HG03039 (cell line): ENCODE measurements at regions not wholly inside any gene's neighbourhood (a gene's known extent, or its start where the extent isn't known, plus 50 kb on each side); places are given as distances from the start of the nearest gene placed in this dataset.

ENCODE experiments used
- ATAC-seq: cut with Tn5 transposase; IDR thresholded peaks from one replicate; pipeline ENCODE4 v1.9.1; 2021; ENCODE audit warnings: mild to moderate bottlenecking, moderate library complexity; ENCODE audit not compliant: unreplicated experiment

DNA sequence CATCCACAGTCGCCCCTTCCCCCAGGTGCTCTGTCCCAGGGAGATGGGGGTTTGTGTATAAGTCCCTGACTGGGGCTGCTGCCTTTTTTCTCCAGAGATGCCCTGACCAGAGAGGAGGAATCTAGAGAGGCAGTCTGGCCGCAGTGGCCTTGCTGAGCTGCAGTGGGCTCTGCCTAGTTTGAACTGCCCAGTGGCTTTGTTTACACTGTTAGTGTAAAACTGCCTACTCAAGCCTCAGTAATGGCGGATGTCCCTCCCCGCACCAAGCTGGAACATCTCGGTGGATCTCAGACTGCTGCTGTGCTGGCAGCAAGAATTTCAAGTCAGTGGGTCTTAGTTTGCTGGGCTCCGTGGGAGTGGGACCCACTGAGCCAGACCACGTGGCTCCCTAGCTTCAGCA is 102.6 kb upstream of the GIMD1 start:
- ATAC-seq, result no peak

DNA sequence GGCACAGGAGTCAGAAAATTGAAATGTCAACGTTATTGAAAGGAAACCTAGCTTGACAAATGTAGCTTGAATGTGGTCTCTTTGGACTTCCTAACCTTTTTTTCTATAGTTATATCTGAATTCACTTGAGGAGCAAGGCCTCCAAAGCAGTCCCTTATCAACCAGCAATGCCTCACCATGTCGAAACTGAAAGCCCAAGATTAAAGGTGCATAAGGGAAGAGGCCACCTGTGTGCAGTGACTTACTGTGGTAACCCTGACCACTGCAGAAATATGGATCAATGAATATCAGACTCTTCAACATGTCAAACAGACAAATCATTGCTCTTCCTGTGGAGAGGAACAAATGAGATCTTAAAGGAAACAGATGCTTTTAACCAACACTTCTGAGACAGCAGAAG is 95.0 kb upstream of the GIMD1 start:
- ATAC-seq, result no peak

DNA sequence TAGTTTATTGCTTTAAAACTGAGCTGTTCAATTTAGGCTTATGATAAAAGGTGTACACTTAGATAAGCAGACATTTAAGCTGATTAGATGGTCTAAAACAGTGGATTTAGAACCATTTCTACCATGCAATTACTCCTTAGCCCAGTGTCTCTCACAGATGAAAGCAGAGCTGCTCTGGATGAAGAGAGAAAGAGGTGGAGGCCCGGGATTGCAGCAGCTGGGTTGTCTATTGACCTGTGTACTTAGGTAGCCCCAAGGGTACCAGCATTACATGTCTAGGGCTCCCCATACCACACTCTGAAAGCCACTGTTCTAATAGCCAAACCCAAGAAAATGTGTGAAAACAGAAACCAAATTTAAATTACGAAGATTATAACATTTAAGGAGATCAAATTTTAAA is 86.0 kb upstream of the GIMD1 start:
- ATAC-seq, result no peak

DNA sequence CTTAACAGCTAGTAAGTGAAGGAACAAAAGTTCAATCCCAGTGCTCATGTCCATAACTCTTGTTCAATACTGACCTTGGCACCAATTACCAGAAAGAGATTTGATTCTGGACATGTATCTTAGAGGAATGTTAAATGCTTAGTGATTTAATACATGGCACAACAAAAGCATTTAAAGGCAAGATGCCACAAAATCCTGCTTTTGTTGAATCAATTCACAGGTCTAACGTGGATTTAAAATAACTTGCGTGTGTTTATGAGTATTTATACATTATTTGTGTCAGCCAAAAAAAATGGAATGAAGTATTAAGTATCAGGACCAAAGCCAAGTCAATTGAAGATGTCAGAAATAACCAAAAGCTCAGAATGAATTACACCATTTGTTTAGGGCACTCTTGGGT is 85.4 kb upstream of the GIMD1 start:
- no peak for ATAC-seq

DNA sequence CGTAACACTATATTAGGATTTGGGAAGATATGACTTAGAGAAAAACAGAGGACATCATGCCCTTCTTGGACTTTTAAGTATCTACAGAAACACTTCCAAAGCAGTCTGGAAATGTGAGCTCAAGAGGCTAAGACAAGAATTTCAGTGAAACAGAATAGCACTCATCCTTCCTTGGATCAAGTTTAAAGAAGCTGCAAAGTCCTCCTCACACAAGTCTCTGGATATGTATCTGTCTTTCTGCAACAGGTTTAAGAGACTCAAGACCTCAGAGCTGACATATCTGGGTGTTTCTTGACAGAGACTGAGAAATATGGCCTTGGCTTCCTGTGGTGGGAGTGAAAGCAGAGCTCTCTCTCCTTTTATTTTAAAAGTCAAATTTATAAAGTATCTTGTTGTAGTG is 82.5 kb upstream of the GIMD1 start:
- no peak for ATAC-seq

DNA sequence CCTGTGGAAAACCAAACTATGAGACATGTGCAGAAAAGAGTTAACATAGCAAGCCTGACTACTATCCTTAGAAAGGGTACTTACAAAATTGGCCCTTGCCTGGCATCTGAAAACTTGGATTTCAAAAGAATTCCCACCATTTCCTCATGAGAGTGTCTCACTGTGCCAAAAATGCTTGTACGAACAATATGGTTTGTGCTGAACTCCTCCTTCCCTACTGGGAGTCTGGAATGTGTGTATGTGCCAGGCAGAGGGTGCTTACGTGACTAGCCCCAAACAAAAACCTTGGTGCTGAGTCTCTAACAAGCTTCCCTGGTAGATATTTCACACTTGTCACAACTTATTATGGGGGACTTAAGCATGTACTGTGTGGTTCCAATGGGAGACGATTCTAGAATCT is 81.7 kb upstream of the GIMD1 start:
- ATAC-seq, result no peak

DNA sequence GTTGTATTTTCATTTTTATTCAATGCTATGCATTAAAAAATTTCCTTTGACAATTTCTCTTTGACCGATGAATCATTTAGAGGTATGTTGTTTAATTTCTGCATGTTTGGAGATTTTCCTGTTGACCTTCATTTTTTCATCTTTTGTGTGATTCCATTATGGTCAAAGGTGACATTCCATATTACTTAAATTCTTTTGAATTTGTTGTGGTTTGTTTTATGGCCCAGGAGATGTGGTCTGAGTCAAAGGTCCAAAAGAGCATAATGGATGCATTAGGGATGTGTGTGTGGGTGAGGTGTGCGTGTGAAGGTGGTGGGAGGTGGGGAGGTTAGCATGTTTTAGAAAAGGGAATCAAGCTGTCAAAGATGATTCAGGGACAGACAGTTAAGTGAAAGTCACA is 76.0 kb upstream of the GIMD1 start:
- no peak for ATAC-seq

DNA sequence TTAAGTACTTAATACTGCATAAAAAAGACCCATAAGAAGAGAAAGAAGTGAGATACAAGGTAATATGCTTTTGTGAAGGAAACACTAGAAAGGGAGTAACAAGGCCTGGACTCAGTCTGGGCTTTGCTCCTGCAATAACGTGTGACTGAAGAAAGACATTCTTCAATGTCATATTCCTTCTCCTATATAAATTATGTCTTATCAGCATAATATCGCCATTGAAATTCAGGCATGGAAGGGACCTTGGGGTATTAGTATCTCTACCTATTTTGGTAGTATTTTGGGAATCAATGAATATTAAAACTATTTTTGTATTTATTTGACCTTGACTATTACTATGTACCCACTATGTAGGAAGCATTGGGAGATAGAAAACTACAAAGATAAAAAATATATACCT is 62.2 kb upstream of the GIMD1 start:
- no peak for ATAC-seq

DNA sequence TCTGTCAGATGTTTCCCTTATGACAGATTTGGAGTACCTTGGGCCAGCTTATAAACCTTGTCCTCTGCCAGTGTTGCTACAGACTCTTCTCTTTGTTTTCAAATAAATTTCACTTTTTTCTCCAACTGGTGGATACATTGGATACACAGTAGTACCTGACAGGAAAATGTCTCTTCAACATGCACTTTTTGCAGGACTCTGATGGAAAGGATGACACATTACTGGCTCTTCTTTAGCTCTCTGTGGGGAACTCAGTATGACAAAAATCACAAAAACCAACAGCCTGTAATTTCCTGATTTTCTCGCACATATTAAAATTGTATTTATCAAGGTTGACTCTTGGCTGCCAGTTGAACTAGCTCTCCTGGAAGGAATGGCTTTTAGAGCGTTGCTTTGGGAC is 61.3 kb upstream of the GIMD1 start:
- ATAC-seq, result no peak

DNA sequence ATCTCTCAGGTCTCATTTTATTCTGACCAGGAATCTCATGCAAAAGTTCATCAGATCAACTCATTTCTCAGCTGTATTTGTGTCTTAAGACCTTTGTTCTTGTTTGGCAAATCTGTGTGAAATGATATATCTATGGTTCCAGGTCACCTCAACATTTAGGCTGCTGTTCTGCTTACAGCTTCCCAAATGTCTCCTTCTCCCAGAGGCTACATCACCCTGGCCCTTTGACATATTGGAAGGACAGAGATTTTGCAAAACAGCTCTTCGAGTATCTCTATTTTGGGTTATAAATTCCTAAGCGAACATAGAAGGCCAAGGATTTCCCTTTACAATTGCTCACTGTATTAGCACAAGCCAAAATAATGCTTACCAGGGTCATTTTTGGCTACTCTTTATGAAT is 57.5 kb upstream of the GIMD1 start:
- no peak for ATAC-seq

DNA sequence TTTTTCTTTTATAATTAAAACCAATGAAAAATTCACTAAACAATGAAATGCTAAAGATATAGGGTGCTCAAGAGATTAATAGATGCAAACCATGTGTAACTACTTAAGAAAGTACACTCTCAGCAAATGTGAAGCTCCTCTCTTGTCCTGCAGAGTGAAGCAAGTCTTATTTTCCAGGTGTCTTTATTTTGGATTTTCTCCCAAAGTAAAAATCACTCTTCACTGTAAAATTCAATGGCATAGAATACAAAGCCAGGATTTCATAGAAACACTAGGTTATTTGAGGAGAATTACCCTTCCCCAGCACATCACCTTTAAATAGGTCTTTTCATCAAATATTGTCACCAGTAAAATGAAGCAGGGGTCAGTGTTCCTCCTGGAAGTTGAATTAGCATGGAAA is 57.0 kb upstream of the GIMD1 start:
- no peak for ATAC-seq

DNA sequence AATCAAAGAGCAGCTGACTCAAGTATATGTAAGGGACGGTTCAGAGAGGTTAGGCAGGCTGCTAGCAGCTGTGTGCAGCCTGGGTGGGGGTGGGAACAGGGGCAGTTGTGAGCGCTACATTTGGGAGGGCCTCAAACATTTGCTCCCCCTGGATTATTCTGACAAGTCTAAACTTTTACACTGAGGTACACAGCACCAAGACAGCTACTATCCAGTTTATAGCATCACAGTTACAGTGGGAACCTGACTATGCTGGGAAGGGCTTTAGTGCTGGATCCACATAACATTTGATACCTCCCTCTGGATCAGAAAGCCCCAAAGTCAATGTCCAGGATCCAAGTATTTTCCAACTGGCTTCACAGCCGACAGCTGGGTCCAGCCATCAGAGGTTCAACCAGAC is 55.8 kb upstream of the GIMD1 start:
- no peak for ATAC-seq

DNA sequence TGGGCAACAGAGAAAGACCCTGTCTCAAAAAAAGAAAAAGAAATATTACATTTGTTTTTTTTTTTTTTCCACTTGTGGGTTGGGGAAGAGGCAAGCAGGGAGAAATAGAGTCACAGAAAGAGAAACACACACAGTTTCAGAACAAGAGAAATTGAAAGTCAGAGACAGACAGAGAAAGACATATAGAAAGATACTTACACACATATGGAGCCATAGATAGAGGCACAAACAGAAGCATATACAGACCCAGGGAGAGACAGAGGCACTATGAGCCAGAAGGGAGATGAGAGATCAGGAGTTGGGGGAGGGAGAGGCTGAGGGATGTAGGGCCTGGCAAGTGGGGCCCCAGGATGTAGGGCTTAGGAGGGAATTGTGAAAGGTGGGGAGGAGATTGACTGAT is 55.2 kb upstream of the GIMD1 start:
- ATAC-seq, result no peak

DNA sequence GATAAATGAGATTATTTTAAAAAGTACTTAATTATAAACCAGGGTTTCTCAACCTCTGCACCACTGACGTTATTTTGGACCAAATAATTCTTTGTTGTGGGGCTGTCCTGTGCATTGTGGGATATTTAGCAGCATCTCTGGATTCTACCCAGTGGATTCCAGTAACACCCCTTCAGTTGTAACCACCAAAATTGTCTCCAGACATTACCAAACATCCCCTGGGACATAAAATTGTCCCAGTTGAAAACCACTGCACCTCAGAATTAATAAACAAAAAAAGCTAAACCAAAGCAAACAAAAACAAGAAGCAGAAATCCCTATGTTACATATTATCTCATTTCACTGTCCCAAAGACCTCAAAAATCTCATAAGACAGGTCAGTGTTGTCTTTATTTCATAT is 54.2 kb upstream of the GIMD1 start:
- ATAC-seq, result no peak

DNA sequence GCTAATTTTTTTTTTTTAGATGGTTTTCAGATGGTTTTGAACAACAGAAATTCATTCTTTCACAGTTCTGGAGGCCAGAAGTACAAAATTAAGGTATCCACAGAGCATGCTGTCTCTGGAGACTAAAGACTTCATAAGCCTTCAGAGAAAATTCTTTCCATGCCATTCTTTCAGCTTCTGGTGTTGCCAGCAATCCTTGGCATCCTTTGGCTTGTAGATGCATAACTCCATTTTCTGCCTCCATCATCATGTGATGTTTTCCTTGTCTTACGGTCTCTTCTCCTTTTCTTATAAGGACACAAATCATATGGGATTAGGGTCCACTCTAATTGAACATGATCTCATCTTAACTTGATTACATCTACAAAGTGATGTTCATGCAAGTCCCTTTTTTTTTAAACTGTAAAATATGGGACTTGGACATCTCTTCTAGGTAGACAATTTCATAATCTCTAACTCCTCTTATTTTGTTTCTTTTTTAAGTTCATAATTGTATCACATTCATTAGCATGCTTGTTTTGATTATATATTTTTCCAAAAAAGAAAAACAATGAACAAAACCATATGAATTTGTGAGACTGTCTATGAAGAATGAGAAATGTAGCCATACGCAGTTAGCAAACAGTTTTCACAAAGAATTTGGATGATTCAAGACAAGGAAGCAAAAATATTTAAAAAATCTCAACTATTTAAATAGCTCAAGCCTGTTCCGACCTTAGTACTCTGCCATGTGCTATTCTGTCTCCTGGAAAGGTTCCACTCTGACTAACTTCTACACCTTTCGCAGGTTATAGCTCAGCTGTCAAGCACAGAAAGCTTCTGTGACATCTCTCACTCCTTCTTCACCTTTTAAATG is 53.1 kb upstream of the GIMD1 start:
- no peak for ATAC-seq

DNA sequence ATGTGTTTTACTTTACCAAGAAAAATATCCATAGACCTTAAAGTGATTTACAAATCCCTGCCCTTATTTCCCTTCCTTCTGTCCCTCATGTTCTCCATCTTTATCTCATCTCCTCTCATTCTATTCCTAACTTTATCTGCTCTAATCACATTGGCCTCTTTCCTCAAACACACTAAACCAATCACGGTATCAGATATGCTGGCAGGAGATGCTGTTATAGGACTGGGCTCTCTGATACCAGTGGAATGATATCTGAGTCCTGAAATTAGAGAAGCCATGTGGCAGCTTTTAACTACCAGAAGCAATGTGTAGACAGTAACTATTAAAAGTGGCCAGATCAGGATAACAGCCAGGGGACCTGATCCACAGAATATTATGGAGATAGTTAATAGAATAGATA is 49.9 kb upstream of the GIMD1 start:
- ATAC-seq, result no peak
